ENCODE measurements at regions not wholly inside any gene's neighbourhood (a gene's known extent, or its start where the extent isn't known, plus 50 kb on each side); places are given as distances from the start of the nearest gene placed in this dataset.
A peak's percentile ranks its signal among the peaks of the same experiment; 100 is the strongest.
"Not testable (repeated sequence)": the region's sequence is repeated elsewhere in the genome, so short reads cannot be mapped to it uniquely, and the experiment has no call there.

DNA sequence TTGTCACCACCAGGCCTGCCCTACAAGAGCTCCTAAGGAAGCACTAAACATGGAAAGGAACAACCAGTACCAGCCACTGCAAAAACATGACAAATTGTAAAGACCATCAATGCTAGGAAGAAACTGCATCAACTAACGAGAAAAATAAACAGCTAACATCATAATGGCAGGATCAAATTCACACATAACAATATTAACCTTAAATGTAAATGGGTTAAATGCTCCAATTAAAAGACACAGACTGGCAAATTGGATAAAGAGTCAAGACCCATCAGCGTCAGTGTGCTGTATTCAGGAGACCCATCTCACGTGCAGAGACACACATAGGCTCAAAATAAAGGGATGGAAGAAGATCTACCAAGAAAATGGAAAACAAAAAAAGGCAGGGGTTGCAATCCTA, 77.0 kb upstream of the SAMSN1 start:
- H3K4me3 ChIP-seq; H3K9me3 ChIP-seq (replicated peaks; ENCODE audit: control insufficient read depth, insufficient read depth, low read depth, low read length); BruUV-seq (replicated peaks); H3K4me2 ChIP-seq (ENCODE audit: insufficient read depth, low read length); CTCF ChIA-PET (ENCODE audit: low intra/inter-chr PET ratio); H3K27ac ChIP-seq (ENCODE audit: extremely low read depth, low read depth, low read length); H3K79me2 ChIP-seq (ENCODE audit: control insufficient read depth, insufficient read depth, low read length); DNase-seq (ENCODE audit: extremely low read depth in 1 of 4, low spot score in 3 of 4); H4K20me1 ChIP-seq (replicated peaks; ENCODE audit: control insufficient read depth, insufficient read depth, low read length); POLR2A ChIA-PET; H3K9me1 ChIP-seq (ENCODE audit: control insufficient read depth, insufficient read depth, low read length); H2AFZ ChIP-seq (ENCODE audit: low read depth, low read length); H3K36me3 ChIP-seq (ENCODE audit: control insufficient read depth, insufficient read depth, low read length); ATAC-seq; H3K27me3 ChIP-seq (ENCODE audit: control insufficient read depth in 2 of 2, insufficient read depth in 2 of 2, low read length in 2 of 2); H3K9ac ChIP-seq (ENCODE audit: insufficient read depth in 1 of 2, low read depth in 2 of 2, low read length in 2 of 2); intact Hi-C loops (cut with micrococcal nuclease); H3K4me1 ChIP-seq (replicated peaks in 1 of 2; ENCODE audit: control insufficient read depth in 2 of 2, insufficient read depth in 2 of 2, low read length in 2 of 2); in situ Hi-C loops (cut with MboI); FAIRE-seq: not testable (repeated sequence)
- TF ChIP-seq ZNF354B (CRISPR knock-in tag; IDR thresholded peaks at IDR 0.05) (peak; percentile 73; the same call in 1 of the 2 replicates), ZNF507 (tag; conservative IDR thresholded peaks at IDR 0.05) (peak; percentile 96)
- WGBS (ENCODE audit: insufficient coverage, low coverage, missing lambda C conversion rate): 53% methylated on average over 3 of the region's 3 CpGs

DNA sequence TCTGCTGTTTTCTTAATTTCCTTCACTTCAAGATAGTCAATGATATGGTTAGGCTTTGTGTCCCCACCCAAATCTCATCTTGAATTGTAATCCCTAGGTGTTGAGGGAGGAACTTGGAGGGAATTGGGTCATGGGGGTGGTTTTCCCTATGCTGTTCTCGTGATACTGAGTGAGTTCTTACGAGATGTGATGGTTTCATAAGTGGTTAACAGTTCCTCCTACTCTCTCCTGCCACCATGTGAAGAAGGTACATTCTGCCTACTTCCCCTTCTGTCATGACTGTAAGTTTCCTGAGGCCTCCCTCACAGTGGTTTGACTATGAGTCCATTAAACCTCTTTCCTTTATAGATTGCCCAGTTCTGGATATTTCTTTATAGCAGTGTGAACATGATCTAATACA, 74.0 kb upstream of the SAMSN1 start:
- Histone ChIP-seq H3K9ac (ENCODE audit: insufficient read depth in 1 of 2, low read depth in 2 of 2, low read length in 2 of 2) (no peak overlapping the region), H3K4me3 (no peak overlapping the region), H3K79me2 (ENCODE audit: control insufficient read depth, insufficient read depth, low read length) (no peaks in the 10 kb centered on the region), H2AFZ (ENCODE audit: low read depth, low read length) (no peak overlapping the region), H4K20me1 (replicated peaks; ENCODE audit: control insufficient read depth, insufficient read depth, low read length) (no peaks in the 10 kb centered on the region), H3K4me2 (ENCODE audit: insufficient read depth, low read length) (no peak overlapping the region), H3K9me1 (ENCODE audit: control insufficient read depth, insufficient read depth, low read length) (no peaks in the 10 kb centered on the region), H3K36me3 (ENCODE audit: control insufficient read depth, insufficient read depth, low read length) (no peaks in the 10 kb centered on the region), H3K4me1 (replicated peaks in 1 of 2; ENCODE audit: control insufficient read depth in 2 of 2, insufficient read depth in 2 of 2, low read length in 2 of 2) (peaks cover 0 to 6% of the 10 kb centered on the region in 2 experiments; a peak in 1 of 5 replicates), H3K9me3 (replicated peaks; ENCODE audit: control insufficient read depth, insufficient read depth, low read depth, low read length) (no peaks in the 10 kb centered on the region; the same call in none of the 2 replicates), H3K27me3 (ENCODE audit: control insufficient read depth in 2 of 2, insufficient read depth in 2 of 2, low read length in 2 of 2) (no peaks in the 10 kb centered on the region), H3K27ac (ENCODE audit: extremely low read depth, low read depth, low read length) (no peak overlapping the region)
- in situ Hi-C loops (cut with MboI) (no loop called here), intact Hi-C loops (cut with micrococcal nuclease) (no loop called here)
- no peak for FAIRE-seq
- BruUV-seq (replicated peaks): no TSS peak
- ATAC-seq: no peak
- ChIA-PET CTCF (ENCODE audit: low intra/inter-chr PET ratio) (no interaction called here), POLR2A (no interaction called here)
- TF ChIP-seq, protein P1, sequence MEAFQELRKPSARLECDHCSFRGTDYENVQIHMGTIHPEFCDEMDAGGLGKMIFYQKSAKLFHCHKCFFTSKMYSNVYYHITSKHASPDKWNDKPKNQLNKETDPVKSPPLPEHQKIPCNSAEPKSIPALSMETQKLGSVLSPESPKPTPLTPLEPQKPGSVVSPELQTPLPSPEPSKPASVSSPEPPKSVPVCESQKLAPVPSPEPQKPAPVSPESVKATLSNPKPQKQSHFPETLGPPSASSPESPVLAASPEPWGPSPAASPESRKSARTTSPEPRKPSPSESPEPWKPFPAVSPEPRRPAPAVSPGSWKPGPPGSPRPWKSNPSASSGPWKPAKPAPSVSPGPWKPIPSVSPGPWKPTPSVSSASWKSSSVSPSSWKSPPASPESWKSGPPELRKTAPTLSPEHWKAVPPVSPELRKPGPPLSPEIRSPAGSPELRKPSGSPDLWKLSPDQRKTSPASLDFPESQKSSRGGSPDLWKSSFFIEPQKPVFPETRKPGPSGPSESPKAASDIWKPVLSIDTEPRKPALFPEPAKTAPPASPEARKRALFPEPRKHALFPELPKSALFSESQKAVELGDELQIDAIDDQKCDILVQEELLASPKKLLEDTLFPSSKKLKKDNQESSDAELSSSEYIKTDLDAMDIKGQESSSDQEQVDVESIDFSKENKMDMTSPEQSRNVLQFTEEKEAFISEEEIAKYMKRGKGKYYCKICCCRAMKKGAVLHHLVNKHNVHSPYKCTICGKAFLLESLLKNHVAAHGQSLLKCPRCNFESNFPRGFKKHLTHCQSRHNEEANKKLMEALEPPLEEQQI (IDR thresholded peaks at IDR 0.05): peak; percentile 68; the same call in 1 of the 2 replicates
- TF ChIP-seq, protein P2, sequence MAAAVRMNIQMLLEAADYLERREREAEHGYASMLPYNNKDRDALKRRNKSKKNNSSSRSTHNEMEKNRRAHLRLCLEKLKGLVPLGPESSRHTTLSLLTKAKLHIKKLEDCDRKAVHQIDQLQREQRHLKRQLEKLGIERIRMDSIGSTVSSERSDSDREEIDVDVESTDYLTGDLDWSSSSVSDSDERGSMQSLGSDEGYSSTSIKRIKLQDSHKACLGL (CRISPR knock-in tag; IDR thresholded peaks at IDR 0.05; ENCODE audit: borderline replicate concordance, poor library complexity, severe bottlenecking): no peak
- 29% methylated on average over 2 of the region's 2 CpGs for WGBS (ENCODE audit: insufficient coverage, low coverage, missing lambda C conversion rate)
- no peak for DNase-seq (ENCODE audit: extremely low read depth in 1 of 4, low spot score in 3 of 4)

Data from K562 (cell line).